Activated T-cell treated with anti-CD3 and anti-CD28 coated beads, Interleukin-2, amount 50 U/mL, for 1 hour (primary cell): ENCODE measurements at regions not wholly inside any gene's neighbourhood (a gene's known extent, or its start where the extent isn't known, plus 50 kb on each side); places are given as distances from the start of the nearest gene placed in this dataset.
"Not testable (repeated sequence)": the region's sequence is repeated elsewhere in the genome, so short reads cannot be mapped to it uniquely, and the experiment has no call there.

Experiments
- DNase-seq: peaks from one replicate; pipeline ENCODE4 v3.0.0-alpha.2; 2020

GRCh38 chr6:170192905-170193304, 98.0 kb downstream of the DLL1 start:
- no peak for DNase-seq

GRCh38 chr6:170192101-170192500, 98.8 kb downstream of the DLL1 start:
- DNase-seq = not testable (repeated sequence)

DNA sequence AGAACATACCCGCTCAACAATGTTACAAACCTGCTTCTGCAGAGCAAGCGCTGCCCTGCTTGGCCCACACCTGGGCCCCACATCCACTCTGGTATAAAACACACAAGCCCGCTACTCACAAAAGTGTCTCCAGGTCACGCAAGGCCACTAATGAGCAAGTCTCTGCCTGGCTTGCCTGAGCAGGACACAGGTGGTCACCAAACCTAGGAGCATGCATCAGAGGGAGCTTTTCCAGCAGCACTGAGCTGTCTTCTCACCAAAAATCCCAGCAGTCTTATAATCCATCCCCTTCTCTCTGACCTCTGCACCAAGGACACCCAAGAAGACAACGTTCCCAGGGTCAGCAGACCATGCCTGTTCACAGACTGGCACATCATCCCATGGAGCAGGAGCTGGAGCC, 100.8 kb downstream of the DLL1 start:
- no peak for DNase-seq

- no peak for DNase-seq
Observed at GRCh38 chr6:170189236-170189635, 101.6 kb downstream of the DLL1 start.

DNA sequence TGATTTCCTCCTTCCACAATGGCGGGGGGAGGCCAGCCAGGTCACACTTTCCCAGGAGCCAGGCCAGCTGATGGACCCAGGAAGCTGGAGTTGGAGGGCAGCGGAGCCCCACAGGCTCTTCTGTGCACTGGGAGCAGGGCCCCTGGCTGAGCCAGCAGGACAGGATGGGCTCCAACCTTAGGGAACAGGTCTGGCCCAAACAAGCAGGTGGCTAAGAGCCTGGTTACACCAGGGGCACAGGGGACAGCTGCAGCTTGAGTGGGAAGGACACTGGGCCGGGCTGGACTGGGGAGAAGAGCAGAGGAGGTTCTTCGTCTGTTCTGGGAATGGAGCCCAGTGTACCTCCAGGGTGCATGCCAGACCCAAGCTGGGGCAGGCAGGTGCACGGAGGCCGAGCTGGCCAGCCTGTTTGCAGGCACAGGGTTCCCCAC, 102.3 kb downstream of the DLL1 start:
- DNase-seq = no peak

DNA sequence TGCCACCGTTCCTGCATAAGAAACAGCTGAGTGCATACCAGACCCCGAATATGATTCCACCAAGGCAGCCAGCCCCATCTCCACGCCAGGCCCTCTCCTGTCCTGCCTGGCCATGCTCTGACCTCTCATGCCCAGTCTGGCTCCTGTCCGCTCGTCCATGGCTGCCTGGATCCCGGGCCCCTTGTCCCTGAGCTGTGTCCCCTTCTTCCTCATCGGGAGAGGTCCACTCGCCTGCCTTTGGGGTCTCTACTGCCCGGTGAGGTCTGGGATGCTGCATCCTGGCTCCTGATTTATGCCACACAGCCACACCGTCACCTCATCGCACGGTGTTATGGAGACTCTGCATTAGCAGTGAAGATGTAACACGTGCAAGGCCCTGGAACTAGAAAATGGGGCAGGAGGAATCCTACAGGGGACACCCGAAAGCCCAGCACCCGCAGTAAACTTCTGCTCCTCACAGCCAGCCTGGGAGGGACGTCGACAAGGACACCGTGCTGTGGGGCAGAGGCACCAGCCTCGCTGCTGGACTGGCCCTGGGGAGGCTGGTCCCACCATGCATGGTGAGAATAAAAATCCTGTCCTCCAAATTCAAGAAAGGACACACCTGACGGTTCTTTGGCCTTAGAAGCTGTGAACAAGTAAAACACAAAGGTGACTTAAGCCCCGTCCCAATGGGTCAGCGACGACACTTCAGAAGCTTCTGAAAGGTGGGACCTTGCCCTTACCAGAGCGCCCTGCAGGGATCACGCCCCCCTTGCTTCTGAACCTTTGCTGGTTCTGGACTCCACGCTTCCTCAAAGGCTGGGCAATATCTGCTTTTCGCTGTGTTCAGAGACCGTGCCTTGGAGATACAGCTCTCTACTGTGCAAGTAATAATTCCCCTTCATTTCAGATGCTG, 103.0 kb downstream of the DLL1 start:
- DNase-seq = no peak

DNA sequence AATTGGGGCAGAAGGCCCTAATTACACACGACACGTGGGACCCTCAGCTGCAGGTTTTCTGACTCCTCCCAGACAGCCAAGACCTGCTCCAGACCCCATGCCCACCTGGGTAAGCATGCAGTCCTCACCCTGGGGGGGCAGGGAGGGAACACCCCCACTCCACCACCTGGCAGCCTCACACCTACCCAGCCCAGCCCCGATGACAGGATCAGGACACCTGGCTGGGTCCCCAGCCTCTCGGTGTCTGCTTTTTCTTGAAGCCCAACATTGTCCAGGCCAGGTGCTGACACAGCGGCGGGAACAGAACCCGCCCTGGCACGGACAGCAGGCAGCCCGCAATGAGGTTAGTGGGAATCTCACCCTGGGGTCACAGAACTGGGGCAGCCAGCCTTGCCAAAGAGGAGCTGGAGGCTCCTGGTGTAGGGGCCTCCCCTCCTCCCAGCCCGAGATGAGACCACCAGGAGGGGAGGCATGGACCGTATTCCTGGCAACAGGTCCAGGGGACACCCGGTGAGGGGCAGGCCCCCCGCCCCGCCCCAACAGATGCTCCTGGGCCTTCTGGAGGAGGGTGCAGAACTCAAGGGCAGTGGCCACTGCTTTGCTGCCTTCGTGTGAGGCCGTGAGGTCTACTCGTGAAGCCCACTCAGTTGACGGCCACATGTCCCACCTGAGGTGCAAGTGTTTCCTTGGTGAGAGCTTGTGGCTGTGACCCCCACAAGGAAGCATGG, 103.8 kb downstream of the DLL1 start:
- DNase-seq = no peak

GRCh38 chr6:170186006-170186935, 104.6 kb downstream of the DLL1 start:
- DNase-seq = no peak

DNA sequence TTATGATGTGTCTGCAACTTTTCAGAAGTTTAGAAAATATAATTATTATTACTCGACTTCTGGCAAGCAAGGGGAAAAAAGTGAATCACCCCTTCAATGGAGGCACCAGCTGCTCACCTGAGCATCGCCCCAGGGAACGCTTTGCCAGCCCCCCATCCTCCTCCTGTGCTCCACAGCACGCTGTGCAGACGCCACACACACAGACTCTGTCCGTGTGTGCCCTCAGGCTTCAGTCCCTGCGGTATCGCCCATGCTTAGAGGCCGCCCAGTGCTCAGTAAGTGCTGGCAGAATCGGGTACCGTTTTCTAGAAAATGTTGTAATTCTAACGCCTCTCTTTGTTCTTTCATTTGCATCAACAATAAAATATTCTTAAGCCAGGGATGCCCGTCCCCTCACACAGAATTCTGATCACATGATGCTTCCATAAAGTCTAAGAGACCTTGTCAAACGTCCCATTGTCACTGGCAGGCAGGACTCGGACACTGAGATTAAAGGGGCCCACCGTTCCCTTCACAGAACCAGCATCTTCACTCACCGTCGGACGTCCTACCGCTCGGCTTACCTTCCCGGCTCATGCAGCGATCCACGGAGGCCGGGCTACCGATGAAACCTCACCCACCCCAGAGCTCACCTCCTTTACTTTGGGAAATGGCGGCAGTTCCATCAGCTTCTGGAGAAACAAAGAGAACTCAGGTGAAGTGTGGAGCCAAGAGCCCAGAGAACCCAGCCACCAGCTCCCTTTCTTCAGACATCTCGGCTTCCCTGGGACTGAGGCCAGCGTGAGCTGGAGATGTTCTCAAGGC, 105.5 kb downstream of the DLL1 start:
- DNase-seq = no peak

DNA sequence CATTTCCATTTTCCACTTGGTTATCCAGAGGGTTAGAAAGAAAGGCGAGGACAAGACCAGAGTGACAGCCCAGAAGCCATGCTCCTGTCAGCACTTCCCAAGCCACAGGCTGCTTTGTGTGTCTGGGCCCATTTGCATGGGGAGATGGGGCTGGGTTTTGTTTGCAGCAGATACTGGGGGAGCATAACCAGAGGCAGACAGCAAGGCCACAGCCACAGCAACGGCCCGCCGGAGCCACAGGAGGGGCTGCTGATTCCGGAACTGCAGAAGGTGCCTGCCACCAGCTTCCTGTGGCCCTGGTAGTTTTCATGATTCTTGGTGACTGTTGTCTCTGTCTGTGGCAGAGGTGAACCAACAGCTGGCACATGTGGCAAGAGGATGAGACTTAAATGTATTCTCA, 106.6 kb downstream of the DLL1 start:
- no peak for DNase-seq

GRCh38 chr6:170183521-170183920, 107.4 kb downstream of the DLL1 start:
- DNase-seq = no peak

DNA sequence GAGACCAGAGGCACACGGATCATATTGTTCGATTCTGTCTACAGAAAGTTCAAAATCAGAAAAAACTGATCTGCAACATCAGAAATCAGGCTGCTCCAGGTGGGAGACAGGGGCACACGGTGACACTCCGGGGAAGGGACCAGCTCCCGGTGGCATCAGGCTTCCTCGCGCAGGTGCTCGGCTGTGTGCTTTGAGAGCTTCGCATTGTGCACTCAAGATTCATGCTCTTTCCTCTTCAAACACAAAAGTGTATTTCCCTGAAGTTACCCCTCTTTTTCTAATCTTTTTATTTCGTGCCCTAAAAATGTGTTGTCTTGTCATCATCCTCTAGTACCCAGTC, 108.1 kb downstream of the DLL1 start:
- DNase-seq = no peak

DNA sequence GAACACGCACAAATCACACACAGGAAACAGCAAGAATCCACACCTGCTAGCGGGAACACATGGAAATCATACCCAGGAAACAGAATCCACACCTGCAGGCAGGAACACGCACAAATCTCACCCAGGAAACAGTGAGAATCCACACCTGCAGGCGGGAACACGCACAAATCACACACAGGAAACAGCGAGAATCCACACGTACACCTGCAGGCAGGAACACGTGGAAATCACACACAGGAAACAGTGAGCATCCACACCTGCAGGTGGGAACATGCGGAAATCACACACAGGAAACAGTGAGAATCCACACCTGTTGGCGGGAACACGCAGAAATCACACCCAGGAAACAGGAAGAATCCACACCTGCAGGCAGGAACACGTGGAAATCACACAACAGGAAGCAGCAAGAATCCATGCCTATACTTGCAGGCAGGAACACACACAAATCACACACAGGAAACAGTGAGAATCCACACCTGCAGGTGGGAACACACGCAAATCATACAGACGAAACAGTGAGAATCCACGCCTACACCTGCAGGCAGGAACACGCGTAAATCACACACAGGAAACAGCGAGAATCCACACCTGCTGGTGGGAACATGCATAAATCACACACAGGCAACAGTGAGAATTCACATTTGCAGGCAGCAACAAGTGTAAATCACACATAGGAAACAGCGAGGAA, 108.6 kb downstream of the DLL1 start:
- DNase-seq = no peak

- no peak for DNase-seq
Observed at GRCh38 chr6:170181338-170181690, 109.6 kb downstream of the DLL1 start.

DNA sequence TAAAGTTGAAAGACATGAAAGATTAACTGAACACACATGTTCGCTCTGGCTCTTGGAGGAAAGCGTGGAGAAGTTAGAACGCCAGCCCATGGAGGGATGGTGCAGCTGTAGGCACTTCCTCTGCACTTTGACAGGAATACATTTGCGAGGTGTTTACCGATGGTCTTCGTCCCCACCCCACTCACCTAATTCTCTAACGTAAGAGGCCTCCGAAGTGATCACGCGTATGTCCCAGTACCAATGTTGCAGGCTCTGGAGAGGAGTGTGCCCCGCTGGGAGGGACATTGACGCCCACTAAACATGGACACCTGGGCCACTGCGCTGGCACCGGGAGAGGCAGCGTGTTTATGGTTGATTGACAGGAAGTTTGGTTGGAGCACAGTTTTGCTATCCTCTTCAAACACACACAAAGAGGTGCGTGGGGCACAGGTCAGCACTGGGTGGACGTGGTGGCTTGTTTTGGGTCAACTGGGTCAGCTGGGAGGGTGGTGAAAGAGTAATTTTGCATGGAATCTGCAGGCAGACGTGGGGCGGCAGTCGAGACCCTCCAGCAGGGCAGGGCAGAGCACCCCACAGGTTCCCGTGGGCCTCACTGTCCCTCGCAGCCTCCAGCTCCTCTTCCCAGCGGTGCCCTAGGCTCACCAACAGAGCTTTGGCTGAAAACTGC, 110.1 kb downstream of the DLL1 start:
- DNase-seq = no peak

- DNase-seq = no peak
Observed at GRCh38 chr6:170179616-170180324, 111.1 kb downstream of the DLL1 start.

DNA sequence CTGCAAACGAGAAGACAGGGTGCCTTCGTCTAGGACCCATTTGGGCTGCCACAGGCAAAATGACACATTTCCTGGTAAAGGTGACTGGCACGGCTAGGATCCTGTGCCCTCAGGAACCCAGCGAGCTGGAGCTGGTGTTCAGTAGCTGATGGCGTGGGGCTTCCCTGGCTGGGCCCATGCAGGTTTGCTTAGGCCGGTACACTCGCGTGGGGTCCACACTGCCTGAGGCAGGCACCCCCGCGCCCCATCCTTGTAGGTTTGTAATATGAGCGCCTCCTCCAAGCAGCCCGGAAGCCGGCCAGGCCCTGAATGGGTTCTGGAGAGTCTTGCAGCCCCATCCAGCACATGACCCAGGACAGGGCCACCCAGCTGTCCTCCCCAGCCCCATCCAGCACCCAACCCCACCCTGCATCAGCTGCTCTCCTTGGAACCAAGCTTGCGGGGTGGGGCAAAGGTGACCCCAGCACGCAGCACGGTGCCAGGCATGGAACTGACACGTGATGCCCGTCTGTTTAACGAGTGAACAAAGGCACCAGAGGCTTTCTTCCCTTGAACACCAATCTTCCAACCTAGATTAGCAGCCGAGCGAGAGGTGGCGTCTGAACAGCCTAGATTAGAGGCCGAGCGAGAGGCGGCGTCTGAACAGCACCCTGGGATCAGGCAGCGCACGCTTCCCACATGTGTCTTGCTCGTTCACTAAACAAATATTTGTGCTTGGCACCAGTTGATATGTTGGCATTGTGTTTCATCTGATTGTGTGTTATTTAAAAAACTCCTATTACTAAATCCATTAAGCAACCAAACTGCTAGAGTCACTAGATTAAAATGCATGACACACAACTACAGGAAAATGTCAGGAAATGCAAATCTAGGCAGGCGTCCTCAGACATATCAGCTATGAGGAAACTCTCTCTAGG, 112.1 kb downstream of the DLL1 start:
- DNase-seq = peak; percentile 10

DNA sequence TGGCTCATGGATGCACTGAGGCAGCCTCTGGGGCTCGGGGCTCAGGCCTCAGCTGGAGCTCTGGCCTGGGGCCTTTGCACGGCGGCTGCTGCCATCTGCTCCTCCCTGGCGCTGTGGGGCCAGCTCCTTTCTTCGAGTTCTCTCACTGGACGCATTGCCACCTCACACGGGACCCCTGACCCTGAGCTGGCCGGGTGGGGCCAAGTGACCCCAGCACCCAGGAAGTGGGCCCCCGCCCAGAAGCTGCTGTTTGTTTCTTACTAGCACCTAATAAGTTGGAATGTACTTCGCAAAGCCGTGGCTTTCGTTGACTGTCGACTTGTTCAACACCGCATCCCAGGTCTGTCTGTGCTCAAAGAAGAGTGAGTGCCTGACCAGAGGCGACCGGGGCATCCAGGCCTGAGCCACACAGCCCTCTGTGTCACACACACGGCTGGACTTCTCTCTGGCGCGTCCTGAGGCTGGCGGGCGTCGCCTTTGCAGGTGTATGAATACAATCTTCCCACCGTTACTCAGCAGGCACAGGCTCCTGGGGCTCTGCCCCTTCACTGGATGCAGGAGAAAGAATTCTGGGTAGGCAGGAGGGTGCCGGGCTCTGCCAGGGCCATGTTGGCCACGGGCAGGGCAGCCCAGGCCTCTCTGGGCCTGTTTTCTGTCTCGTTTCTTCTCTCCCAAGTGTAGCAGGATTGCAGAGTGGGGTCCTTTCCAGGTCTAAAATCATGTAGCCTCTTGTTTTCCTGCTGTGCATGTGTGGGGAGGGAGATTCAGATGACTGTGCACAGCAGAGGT, 112.9 kb downstream of the DLL1 start:
- DNase-seq = no peak
